HEK293T (cell line): ENCODE measurements at regions not wholly inside any gene's neighbourhood (a gene's known extent, or its start where the extent isn't known, plus 50 kb on each side); places are given as distances from the start of the nearest gene placed in this dataset.

Experiments used
- FOXA1 ChIP-seq: fragments of 450-650 bp; IDR thresholded peaks from 2 replicates; pipeline ENCODE4 v1.6.1; 2016; ENCODE audit warnings: mild to moderate bottlenecking
- FOXK2 ChIP-seq: fragments of 450-650 bp; IDR thresholded peaks from 2 replicates; pipeline ENCODE4 v1.6.1; 2016; ENCODE audit warnings: mild to moderate bottlenecking
- L3MBTL2 ChIP-seq: fragments of 450-650 bp; conservative IDR thresholded peaks from 2 replicates; pipeline ENCODE4 v1.6.1; 2016; ENCODE audit warnings: mild to moderate bottlenecking

DNA sequence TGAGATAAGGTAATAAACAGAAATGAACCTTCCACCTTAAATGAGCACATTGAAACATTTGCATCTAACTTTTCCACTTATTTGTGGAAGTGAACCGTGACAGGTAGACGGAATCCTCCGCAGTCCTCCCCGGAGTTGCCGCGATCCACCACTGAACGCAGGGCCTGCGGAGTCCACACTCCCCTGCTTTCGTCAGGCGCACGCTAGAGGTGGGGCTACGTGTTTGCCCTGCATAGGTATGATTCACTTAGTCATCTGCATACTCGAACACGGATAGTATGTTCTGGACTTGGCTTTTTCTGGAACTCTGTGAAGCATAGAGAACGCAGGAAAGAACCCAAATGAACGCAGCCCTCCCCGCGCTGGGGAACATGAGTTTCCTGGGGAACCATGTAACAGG, 272.8 kb upstream of the IRX4 start:
- TF ChIP-seq L3MBTL2 (no peak), FOXA1 (no peak), FOXK2 (no peak)
